DMS114 treated with DMSO at 0.1 percent for 48 hours (cell line): ENCODE measurements at regions not wholly inside any gene's neighbourhood (a gene's known extent, or its start where the extent isn't known, plus 50 kb on each side); places are given as distances from the start of the nearest gene placed in this dataset.

Experiments used
- DNase-seq: peaks from one replicate; lab custom pipeline; 2025; ENCODE audit not compliant: unreplicated experiment; lab: John Stamatoyannopoulos, UW

DNA sequence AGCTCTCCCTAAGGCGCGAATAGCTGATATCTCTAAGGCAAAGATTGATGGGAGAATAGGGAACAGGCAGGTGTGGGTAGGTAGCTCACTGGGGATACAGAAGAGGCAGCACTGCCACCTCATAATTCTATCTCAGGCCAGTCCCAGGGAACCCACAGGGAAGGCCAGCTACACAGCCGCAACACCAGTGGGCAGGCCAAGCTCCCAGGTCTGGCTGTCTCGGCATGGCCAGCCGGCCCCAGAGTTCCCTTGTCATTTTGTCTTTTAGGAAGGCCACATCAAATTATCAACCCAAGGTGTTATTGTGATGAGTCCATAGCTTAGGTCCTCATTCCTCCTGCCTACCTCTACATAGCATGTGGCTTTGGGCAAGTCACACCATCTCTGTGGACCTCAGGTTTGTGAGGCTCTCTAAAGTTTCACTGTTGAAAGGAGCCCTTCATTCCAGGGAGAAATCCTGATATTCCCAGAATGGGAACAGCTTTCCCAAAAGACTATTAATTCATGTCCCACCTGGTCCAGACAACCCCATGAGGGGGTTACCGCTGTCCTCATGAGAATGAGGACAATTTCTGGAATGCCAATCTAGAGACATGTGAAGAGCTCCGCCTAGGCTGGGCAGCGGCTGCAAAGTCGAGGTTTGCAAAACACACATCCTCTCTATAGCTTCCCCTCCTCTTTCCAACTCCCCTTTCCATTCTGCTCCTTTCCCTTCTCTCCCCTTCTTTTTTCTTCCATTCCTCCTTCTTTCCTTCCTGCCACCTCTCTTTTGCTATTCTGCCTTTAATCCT is 287.1 kb upstream of the ID2 start:
- DNase-seq = no peak

DNA sequence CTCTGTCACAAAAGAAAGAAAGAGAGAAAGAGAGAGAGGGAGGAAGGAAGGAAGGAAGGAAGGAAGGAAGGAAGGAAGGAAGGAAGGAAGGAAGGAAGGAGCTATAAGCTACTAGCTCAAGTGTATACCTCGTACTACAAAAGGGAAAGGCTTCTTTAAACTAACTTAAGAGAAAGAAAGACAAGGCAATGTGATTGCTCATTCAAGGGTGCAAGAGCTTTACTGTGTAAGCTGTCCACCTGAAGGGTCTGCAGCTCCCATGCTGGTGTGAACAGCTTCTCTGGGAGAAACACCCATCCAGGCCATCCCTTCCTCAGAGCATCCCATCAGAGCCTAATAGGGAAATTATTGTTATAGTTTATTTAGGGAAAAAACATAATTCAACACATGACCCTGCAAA is 286.1 kb upstream of the ID2 start:
- no peak for DNase-seq

DNA sequence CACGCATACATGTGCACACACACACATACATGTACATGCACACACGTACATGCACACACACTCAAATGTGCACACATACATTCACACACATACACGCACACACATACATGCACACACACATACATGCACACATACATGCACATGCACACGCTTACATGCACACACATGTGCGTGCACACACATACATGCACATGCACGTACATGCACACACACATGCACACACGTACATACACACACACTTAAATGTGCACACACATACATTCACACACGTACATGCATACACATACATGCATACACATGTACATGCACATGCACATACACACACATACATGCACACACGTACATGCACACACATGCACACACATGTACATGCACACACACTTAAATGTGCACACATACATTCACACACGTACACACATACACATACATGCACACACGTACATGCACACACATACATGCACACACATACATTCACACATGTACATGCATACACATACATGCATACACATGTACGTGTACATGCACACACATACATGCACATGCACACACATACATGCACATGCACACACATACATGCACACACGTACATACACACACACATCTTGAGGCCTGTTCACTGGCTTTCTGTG is 283.7 kb upstream of the ID2 start:
- DNase-seq = no peak

DNA sequence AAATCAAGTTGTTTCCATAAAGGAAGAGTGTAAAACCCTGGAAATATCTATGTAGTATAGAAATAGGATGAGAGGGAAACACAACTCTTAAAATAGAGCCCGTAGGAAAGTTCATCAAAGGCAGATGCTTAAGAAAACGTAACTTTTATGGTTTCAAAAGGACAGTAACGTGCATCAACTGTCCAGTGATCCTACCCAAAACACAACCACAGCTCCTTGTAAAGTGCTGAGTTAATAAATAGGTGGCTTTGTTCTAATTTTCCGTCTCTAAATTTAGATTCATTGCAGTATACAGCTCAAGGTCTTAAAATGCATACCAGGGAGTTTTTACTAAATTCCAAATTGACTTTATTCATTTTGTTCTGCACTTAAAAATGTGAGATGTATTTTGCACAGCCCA is 282.1 kb upstream of the ID2 start:
- no peak for DNase-seq

DNA sequence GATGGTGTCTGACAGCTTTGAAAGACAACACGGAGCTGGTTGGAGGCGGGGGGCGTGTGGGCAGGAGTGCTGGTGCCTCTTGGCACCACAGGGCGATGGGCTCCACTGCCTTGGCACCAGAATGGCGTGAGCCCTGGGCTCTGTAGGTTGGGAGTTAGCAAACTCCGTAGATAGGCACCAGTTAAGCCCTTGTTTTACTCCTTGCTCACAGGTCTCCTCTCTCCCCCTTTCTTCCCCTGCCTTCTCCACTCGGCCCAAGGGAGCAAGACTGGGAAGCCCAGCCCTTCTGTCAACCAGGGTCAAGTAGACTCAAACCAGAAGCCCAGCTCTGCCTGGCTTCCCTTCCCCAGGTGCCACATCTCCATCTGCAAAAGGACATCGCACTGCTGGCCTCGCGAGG is 281.7 kb upstream of the ID2 start:
- no peak for DNase-seq

DNA sequence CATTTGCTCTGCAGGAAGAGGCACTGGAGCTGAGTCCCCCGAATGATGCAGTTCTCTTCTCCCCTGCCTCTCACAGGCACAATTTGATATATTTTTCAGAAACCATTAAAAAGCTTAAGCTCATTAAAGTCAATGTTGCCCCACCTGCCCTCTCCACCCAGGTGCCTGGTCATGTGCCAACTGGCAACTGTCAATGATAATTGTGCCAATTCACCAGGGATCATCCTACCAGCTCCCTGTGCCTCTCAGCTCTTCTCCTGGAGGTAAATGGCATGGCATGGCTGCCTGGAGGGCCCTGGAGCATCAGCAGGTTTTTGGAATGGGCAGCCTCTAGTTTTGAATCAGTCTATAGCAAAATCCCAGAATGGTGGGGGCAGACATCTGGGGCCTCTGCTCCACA is 279.6 kb upstream of the ID2 start:
- DNase-seq = no peak

DNA sequence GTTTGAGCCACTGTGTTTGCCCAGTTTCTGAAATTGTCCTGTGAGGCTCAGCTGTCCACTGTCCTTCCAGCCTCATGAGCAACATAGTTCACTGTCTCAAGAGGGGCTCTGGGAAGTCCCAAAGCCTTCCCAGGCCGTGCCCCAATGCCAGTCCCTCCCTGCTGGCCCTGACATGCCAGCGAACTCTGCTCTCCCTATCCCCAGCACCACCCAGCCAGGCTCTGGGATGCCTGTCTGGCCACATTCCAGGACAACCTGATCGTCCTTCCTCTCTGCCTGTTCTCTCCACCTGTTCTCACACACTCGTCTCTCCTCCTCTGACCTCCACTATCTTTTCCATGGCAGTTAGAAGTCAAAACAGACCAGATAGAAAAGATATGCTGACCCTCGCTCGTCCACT is 278.0 kb upstream of the ID2 start:
- DNase-seq = no peak

GRCh38 chr2:8405334-8405733 is 276.5 kb upstream of the ID2 start:
- DNase-seq = no peak

DNA sequence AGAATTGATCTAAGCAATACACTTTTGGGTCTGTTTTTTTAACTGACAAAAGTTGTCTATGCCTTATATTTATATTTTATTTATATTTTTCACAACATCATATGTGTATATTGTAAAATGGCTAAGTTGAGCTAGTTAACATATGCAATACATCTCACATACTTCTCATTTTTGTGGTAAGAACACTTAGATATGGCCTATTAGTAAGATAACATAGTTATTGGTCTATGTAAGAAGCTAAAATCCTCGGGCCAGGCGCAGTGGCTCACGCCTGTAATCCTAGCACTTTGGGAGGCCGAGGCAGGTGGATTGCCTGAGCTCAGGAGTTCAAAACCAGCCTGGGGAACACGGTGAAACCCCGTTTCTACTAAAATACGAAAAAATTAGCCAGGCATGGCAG is 275.6 kb upstream of the ID2 start:
- DNase-seq = no peak

DNA sequence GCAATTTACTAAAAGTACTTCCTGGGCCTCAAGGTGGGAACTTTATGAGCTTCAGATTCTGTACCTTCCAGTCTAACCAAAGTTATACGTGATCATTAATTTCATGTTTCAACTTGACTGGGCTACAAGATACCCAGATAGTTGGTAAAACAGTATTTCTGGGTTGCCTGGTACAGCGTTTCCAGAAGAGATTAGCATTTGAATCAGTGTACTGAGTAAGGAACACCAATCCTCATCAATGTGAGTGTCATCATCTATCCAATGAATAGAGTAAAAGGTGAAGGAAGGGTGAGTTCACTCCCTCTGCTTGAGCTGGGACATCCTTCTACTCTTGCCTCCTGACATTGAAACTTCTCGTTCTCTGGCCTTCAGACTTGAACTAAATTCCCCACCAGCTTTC is 274.5 kb upstream of the ID2 start:
- DNase-seq = no peak

GRCh38 chr2:8408560-8409460 is 273.0 kb upstream of the ID2 start:
- no peak for DNase-seq

GRCh38 chr2:8409461-8410260 is 272.2 kb upstream of the ID2 start:
- no peak for DNase-seq

GRCh38 chr2:8412082-8412481 is 269.8 kb upstream of the ID2 start:
- no peak for DNase-seq

DNA sequence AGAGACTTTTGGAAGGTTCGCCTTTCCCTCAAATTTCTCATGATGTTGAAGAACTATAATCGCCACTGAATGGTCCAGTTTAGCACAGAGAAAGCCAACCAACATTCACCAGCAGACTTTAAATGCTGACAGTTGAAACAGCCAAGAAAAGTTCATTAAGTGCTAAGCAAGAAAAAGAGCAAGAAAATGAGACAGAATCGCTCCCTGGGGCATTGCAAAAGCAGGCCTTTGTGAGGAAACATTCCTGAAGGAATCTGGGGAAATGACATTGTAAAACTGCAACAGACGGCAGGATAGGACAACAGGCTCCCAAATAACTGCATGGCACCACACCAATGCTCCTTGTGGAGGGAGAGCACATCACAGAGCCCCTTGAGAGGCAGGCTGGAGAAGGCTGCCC is 269.3 kb upstream of the ID2 start:
- DNase-seq = no peak

DNA sequence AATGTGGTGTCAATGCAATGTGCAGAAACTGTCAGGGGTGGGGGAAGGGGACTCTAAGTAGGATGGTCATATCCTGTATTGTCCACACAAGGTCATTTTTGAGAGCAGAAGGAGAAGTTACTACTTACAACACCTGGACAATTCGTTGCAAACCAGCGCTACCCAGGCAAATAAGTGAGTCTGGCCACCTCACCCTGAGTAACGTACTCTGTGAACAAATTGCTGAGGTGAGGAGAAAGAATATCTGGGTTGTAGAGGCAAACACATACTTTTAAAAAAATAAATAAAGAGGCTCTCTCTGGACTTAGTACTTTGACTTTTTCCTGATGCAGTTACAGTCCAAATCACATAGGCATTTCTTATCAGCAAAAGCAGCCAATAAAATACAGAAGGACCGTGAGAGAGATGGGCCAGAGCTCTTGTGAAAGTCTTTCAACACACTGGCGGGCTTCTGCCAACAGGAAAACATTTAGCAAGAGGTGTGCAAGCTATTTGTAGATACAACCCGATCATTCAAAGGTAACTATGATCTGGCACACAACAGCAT is 268.2 kb upstream of the ID2 start:
- no peak for DNase-seq

DNA sequence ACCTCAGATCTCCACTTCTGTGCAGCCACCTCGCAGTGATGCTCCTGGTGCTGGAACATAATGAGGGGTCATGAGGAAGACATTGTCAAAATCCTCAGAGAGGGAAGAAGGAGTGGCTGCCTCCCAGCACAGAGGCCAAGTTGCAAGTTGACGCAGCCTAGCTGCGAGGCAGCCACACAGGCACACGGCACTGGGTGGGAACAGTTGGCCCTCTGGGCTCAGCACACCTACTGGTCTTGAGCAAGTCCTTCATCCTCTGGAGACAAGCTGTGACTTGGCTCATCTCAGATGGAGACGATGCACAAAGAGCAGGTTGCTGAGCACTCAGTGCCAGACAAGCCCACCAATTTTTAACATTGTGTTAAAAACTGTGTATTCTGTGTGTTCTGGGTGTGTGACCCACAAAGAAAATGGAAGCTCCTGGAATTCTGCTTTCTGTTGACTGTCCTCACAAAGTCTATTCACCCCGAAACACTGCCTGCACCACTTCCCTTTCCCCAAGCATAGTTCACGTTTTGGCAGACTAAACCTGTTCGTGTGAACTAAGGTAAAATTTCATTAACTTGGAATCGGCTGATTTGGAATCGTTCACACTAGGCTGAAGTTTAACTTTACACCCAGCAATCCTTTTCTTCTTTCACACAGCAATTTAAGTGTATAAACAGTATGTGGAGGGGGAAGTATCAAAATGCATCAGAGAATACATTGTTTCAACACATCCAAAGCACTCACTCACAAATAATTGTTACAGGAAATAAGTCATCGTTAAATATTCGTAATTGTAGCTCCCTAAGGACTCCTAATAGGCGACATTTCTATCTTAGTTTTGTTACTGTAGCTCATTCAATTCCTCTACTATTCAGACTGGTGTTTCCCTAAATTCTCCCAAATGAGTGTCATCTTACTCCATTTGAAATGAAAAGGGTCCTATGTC is 266.6 kb upstream of the ID2 start:
- DNase-seq = no peak

DNA sequence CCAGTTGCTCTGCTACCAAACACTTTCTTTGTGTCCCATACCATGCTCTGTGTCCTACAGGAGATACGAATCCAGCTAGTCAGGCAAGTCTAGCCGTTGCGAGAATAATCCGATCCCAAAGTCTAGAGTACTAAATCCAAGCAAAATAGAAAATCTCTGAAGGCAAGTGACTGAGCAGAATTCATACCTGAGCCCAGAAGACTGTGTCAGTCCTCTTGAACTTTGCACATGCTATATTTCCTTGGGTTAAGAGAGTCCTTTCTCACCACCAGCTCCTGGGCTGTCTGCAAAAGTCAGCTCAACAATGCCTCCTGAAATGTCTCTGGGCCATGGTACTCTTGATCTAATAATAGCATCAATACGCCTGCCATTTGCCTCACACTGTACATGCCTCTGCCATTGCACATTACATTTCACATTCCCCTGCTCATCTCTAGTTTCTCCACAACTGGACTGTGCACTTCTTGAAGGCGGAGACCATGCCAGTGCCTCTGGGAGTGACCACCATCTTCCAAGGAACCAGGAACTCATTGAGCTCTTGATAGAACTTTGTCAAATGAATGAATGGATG is 265.8 kb upstream of the ID2 start:
- no peak for DNase-seq

GRCh38 chr2:8416849-8417832 is 264.7 kb upstream of the ID2 start:
- DNase-seq = no peak
